ENCODE measurements at regions not wholly inside any gene's neighbourhood (a gene's known extent, or its start where the extent isn't known, plus 50 kb on each side); places are given as distances from the start of the nearest gene placed in this dataset.

DNA sequence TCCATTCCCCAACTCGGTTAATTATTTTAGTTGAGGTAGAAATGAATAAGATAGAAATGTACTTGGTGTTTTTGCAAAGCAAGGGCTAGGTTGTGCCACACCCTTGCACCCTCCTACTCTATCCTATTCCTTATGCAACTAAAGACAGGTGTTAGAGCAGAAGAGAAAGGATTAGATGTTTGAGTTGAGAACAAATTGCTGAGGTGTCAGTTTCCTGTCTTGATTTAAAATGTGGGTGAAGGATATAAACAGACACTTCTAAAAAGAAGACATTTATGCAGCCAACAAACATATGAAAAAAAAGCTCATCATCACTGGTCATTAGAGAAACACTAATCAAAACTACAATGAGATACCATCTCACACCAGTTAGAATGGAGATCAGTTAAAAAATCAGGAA lies 1256.2 kb downstream of the CNTNAP5 start:
- no peak for TF ChIP-seq POLR2A (IDR thresholded peaks at IDR 0.05)
- TF ChIP-seq, protein P1, sequence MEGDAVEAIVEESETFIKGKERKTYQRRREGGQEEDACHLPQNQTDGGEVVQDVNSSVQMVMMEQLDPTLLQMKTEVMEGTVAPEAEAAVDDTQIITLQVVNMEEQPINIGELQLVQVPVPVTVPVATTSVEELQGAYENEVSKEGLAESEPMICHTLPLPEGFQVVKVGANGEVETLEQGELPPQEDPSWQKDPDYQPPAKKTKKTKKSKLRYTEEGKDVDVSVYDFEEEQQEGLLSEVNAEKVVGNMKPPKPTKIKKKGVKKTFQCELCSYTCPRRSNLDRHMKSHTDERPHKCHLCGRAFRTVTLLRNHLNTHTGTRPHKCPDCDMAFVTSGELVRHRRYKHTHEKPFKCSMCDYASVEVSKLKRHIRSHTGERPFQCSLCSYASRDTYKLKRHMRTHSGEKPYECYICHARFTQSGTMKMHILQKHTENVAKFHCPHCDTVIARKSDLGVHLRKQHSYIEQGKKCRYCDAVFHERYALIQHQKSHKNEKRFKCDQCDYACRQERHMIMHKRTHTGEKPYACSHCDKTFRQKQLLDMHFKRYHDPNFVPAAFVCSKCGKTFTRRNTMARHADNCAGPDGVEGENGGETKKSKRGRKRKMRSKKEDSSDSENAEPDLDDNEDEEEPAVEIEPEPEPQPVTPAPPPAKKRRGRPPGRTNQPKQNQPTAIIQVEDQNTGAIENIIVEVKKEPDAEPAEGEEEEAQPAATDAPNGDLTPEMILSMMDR (IDR thresholded peaks at IDR 0.05) = no peak
